ENCODE measurements at regions not wholly inside any gene's neighbourhood (a gene's known extent, or its start where the extent isn't known, plus 50 kb on each side); places are given as distances from the start of the nearest gene placed in this dataset.

DNA sequence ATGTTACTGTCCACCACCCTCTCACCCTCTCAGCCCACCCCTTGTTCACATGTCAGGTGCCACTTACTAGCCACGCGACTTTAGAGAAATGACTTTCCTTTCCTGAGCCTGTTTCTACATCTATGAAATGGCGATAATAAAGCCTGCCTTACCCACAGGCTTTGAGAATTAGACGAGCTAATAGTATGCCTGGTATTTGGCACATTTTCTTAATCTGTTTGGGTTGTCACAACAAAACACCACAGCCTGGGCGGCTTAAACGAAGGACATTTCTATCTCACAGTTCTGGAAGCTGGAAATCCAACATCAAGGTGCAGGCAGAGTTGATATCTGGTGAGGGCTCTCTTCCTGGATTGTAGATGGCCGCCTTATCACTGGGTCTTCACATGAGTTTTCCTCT, 273.9 kb upstream of the FMN2 start:
- DNase-seq (ENCODE audit: low read depth in 3 of 3, low spot score in 1 of 3) = no peak

DNA sequence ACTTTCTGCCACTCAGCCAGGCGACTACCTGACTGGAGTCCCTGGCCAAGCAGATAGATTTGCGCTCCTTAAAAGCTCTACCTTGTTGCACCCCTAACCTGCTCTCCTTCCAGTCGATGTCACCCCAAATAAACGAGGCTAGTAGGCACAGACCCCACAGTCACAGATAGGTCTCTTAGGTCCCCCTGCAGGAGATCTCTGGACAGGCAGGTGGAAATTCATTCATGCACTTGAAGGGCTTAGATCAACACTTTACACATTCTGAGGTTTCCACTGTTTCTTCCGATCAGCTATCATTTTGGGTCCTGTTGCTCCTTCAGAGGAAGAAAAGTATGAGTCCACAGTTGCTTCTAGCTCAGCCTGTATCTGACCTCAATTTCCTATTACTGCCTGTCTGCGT, 272.6 kb upstream of the FMN2 start:
- no peak for DNase-seq (ENCODE audit: low read depth in 3 of 3, low spot score in 1 of 3)

- no peak for DNase-seq (ENCODE audit: low read depth in 3 of 3, low spot score in 1 of 3)
These were observed 271.9 kb upstream of the FMN2 start for GRCh38 chr1:239819756-239820250.

- DNase-seq (ENCODE audit: low read depth in 3 of 3, low spot score in 1 of 3) = no peak
These were observed 267.8 kb upstream of the FMN2 start for GRCh38 chr1:239823852-239824251.

- no peak for DNase-seq (ENCODE audit: low read depth in 3 of 3, low spot score in 1 of 3)
These were observed 265.5 kb upstream of the FMN2 start for GRCh38 chr1:239826211-239826610.

GRCh38 chr1:239826736-239827135, 264.9 kb upstream of the FMN2 start:
- no peak for DNase-seq (ENCODE audit: low read depth in 3 of 3, low spot score in 1 of 3)

GRCh38 chr1:239829535-239829934, 262.1 kb upstream of the FMN2 start:
- no peak for DNase-seq (ENCODE audit: low read depth in 3 of 3, low spot score in 1 of 3)

DNA sequence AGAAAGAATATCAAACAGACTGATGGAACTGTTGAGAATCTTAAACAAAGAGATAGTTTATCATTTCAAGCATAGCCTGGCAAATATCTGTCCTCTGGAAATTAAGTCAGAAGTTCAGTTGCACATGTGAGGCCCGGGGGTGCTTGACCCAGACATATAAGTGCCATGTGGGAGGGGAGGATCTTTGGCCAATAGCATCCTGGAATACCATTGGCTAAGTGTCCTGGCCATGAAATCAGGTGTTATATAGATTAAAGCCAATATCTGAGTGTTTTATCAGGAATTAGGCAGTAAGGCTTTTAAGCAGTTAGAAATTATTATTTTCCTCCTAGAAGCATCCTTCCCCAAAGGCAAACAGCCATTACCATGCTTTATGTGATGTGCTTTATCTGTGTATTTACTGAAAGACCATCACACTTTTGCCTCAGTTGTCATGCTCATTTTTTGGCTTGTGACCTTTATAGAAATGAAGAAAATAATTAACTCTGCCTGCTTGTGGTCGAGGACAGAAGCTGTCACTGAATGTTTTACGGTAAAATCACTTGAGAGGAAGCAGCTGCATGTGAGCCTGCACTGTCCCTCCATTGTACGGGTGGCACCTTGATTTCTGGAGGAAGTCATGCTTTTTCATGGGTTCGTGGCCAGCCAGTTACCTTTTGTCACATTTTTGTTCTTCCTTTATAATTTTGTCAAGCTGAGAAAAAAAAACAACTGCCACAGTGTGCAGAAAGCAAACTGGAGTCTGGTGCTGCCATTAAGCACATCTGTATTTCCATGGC, 259.9 kb upstream of the FMN2 start:
- DNase-seq (ENCODE audit: low read depth in 3 of 3, low spot score in 1 of 3) = no peak

GRCh38 chr1:239833723-239834122, 258.0 kb upstream of the FMN2 start:
- no peak for DNase-seq (ENCODE audit: low read depth in 3 of 3, low spot score in 1 of 3)

- no peak for DNase-seq (ENCODE audit: low read depth in 3 of 3, low spot score in 1 of 3)
These were observed 255.7 kb upstream of the FMN2 start for GRCh38 chr1:239835946-239836440.

GRCh38 chr1:239840336-239840735, 251.3 kb upstream of the FMN2 start:
- DNase-seq (ENCODE audit: low read depth in 3 of 3, low spot score in 1 of 3) = no peak

DNA sequence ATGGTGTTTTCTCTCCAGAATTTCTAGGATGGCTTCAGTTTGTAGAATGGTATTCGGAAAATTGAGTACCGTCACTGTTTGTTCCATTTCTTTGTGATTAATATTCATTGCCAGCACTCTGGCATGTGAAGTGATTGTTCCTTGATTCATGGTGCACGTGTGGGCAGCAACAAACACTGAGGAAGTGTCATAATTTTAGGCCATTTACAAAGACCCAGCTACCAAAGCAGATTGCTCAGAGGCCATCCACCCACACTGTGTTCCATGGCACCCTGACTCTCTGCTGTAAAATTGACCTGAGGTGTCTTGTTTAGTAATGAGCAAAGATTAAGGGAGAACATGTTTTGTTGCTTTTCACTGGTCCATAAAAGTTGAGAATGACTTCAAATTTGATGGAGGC, 250.9 kb upstream of the FMN2 start:
- DNase-seq (ENCODE audit: low read depth in 3 of 3, low spot score in 1 of 3) = no peak

DNA sequence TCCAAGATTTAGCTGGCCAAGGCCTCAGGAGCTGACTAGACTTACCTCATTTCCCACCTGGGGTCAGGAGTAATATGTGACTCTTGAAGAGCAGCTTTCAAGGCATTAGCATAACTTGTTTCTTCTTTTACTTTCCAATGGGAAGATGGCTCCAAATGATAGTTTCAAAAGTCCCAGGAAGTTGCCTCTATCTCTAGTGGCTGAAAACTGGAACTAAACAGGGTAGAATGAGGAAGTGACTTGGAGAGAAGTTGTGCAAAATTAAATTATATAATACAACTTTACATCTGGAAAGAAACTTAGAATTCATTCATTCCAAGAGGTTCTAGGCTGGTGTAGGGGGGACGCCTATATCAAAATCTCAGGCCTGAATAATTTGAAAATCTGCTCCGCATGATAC, 250.1 kb upstream of the FMN2 start:
- DNase-seq (ENCODE audit: low read depth in 3 of 3, low spot score in 1 of 3) = no peak

DNA sequence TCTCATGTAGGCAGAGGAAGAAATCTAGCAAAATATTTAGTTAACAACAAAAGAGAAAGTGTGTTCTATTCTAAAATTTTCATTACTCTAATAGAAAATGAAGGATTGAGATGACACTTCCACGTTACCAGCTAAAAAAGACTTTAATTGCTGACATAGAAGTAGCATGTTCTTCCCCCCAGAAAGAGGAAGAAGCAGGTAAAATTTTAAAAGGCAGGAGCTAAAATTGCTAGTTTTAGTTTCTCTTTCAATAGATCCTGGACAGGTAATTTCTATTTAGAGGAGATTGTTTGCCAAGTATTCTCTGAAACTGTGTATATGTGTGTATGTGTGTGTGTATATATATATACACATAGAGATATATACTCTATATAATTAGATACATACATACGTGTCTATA, 248.1 kb upstream of the FMN2 start:
- DNase-seq (ENCODE audit: low read depth in 3 of 3, low spot score in 1 of 3) = no peak

DNA sequence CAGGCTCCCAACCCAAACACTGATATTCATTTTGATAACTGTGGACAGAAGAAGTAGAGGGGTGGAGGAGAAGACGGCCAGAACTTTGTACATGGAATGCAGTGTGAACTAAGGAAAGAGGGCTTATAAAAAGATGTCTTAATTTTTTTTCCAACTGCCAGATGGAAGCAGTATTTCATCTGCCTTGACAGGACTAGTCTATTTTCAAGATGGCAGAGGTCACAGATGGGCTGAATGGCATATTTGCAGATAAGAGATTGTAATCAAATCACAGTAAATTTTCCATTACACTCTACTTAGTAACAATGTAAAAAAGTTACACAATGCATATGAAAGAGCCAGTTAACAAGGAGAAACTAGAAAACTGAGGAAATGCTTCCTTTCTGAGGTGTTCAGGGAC, 246.8 kb upstream of the FMN2 start:
- no peak for DNase-seq (ENCODE audit: low read depth in 3 of 3, low spot score in 1 of 3)

DNA sequence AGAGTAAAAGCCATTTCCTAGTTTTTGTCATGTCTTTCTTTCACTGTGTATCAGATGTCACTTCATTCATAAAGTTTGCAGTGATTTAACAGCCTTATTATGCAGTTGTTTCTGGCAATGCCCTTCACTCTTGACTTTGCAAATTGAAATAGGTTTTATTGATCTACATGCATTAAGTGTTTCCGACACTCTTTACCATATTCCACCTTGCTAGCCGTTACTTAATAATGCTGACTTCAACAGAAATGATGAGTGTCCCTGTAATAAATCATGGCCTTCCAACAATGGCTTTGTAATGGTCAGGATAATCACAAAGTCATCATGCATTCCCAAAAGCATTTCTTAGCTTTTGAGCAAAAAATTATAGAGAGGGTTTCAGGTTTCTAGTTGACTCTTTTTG, 236.8 kb upstream of the FMN2 start:
- DNase-seq (ENCODE audit: low read depth in 3 of 3, low spot score in 1 of 3) = no peak

- DNase-seq (ENCODE audit: low read depth in 3 of 3, low spot score in 1 of 3) = no peak
These were observed 235.6 kb upstream of the FMN2 start for GRCh38 chr1:239856067-239856466.

DNA sequence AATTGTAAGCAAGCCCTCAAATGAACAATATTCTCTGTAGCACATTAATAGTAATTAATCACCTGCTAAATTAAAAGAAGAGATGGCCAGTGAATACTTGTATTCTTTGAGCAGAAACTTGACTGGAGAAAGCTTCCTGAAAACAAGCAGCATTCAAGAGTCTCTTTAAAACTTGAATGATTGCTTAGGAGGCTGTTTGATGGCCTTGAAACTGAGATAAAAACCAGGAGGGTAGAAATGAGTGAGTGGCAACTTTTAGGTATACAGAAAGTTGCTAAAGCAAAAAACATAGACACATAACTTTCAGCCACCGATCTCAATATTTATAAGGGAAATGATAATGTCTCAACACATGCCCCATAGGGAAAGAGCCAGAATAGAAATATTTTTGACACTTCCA, 234.8 kb upstream of the FMN2 start:
- no peak for DNase-seq (ENCODE audit: low read depth in 3 of 3, low spot score in 1 of 3)

DNA sequence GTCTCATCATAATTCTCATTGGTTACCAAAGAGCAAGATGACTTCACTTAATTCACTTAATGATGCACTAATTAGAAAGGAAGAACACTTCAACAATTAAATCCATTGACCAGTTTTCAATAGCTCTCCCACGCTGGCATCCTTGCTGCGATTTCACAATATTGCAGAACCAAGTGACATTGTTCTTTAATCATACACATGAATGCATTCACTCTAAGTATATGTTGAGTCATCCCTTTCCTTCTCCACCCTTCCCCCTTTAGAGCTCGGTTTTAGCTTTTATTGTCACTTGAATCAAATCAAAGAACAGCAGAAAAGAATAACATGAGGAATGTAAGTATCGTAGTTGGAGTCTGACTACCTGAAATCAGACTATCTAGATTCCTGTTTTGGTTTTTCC, 233.6 kb upstream of the FMN2 start:
- no peak for DNase-seq (ENCODE audit: low read depth in 3 of 3, low spot score in 1 of 3)

DNA sequence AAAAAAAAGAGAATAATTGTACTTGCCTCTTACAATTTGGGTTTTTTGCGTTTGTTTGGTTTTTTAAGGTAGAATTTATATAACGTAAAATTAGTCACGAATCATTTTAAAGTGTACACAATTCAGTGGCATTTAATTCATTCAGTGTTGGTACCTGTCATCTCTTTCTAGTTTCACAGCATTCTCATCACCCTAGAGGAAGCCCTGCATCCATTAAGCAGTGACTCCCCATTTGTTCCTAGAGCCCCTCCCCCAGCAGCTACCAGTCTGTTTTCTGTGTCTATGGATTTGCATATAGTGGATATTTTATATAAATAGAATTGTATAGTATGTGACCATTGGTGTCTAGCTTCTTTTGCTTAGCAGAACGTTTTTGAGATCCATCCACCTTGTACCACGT, 233.2 kb upstream of the FMN2 start:
- DNase-seq (ENCODE audit: low read depth in 3 of 3, low spot score in 1 of 3) = no peak

DNA sequence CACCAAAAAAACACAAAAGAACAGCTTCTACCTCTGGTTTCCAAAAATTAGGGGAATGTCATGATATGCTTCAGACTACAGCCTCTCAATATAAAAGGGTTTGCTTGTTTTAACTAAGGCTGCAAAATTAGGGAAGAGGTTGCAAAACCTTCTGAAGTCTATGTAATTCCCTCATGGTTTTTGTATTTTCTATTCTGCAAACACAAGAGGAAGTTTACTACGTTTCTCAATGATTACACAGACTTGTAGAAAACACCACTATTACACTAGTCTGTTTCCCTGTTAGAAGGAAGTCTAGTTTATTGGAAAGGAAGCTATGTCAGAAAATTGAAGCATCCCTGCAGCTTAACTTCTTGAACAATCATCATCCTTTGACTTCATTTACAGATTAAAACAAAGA, 229.7 kb upstream of the FMN2 start:
- no peak for DNase-seq (ENCODE audit: low read depth in 3 of 3, low spot score in 1 of 3)

GRCh38 chr1:239868058-239868832, 223.4 kb upstream of the FMN2 start:
- DNase-seq (ENCODE audit: low read depth in 3 of 3, low spot score in 1 of 3) = no peak

All from stimulated activated CD4-positive, alpha-beta T cell treated with anti-CD3 and anti-CD28 coated beads, TNF-alpha, amount 100 ng/mL, for 1 hour (primary cell).